ENCODE measurements at regions not wholly inside any gene's neighbourhood (a gene's known extent, or its start where the extent isn't known, plus 50 kb on each side); places are given as distances from the start of the nearest gene placed in this dataset.

DNA sequence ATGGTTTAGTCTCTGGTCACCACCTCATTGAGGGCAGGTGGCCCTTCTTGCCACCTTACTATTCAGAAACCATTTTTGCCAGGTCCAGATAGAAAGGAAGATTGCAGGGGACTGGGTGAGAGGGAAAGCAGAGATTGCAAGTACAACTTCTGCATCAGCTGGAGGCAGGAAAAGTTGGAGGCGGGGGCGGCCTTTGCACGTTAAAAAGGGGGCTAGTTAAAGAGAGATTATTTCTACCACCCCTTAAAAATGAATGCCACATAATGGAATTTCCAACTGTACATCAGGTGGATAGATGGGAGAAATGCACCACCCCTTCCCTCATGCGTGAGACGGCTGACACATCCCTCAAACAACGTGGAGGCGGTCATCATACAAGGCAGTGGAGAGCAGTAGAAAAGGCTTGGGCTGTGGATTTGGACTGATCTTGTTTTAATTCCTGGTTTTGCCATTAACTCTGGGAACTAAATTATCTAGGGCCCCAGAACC, 95.4 kb upstream of the CNKSR3 start:
- no peak overlapping the region for H3K27ac Mint-ChIP-seq

More for the DNA sequence above, 95.4 kb upstream of the CNKSR3 start:
- TF ChIP-seq, protein P1, sequence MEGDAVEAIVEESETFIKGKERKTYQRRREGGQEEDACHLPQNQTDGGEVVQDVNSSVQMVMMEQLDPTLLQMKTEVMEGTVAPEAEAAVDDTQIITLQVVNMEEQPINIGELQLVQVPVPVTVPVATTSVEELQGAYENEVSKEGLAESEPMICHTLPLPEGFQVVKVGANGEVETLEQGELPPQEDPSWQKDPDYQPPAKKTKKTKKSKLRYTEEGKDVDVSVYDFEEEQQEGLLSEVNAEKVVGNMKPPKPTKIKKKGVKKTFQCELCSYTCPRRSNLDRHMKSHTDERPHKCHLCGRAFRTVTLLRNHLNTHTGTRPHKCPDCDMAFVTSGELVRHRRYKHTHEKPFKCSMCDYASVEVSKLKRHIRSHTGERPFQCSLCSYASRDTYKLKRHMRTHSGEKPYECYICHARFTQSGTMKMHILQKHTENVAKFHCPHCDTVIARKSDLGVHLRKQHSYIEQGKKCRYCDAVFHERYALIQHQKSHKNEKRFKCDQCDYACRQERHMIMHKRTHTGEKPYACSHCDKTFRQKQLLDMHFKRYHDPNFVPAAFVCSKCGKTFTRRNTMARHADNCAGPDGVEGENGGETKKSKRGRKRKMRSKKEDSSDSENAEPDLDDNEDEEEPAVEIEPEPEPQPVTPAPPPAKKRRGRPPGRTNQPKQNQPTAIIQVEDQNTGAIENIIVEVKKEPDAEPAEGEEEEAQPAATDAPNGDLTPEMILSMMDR (conservative IDR thresholded peaks at IDR 0.05), result no peak
- no peaks in the 10 kb centered on the region for H4K20me1 ChIP-seq (ENCODE audit: control insufficient read depth, insufficient read depth, insufficient read length)
- H3K56ac ChIP-seq (ENCODE audit: insufficient read length, low read depth, low read length), result no peak overlapping the region
- H3K14ac ChIP-seq (ENCODE audit: insufficient read depth, low read length), result no peak overlapping the region
- no peak overlapping the region for H2AFZ ChIP-seq (ENCODE audit: low read length)
- Mint-ChIP-seq H3K27me3 (ENCODE audit: low read depth) (peaks cover 1% of the 10 kb centered on the region), H3K4me1 (peaks cover 12 to 14% of the 10 kb centered on the region in 2 experiments), H3K36me3 (ENCODE audit: insufficient read depth in 1 of 3, low read depth in 3 of 3) (no peaks in the 10 kb centered on the region), H3K4me3 (no peak overlapping the region), H3K9me3 (no peaks in the 10 kb centered on the region)
- no peak overlapping the region for H2BK15ac ChIP-seq (ENCODE audit: low read depth, low read length)
- no peak overlapping the region for H2BK12ac ChIP-seq (ENCODE audit: insufficient read length, low read depth, low read length)
- H2BK20ac ChIP-seq (ENCODE audit: low read depth, low read length, poor library complexity, severe bottlenecking), result no peak overlapping the region
- H2BK120ac ChIP-seq (ENCODE audit: low read depth, low read length, poor library complexity, severe bottlenecking), result no peak overlapping the region
- no peak overlapping the region for H3K23ac ChIP-seq (ENCODE audit: insufficient read length, low read depth, low read length)
- no peak overlapping the region for H3K18ac ChIP-seq (ENCODE audit: insufficient read length, low read depth, low read length)
- no peak overlapping the region for H4K5ac ChIP-seq (ENCODE audit: insufficient read length, low read depth, low read length)
- no peak overlapping the region for H4K91ac ChIP-seq (ENCODE audit: insufficient read length, low read depth, low read length)
- no peaks in the 10 kb centered on the region for H3K27me3 ChIP-seq (ENCODE audit: insufficient read depth, low read length)
- H4K8ac ChIP-seq (replicated peaks; ENCODE audit: insufficient read length, low read depth, low read length), result no peak overlapping the region
- WGBS (ENCODE audit: extremely low coverage, insufficient read length, low lambda C conversion rate), result no CpG with 5 or more reads among the region's 7 CpGs
- H3K23me2 ChIP-seq (ENCODE audit: insufficient read length, low read depth, low read length, poor library complexity, severe bottlenecking), result no peaks in the 10 kb centered on the region
- no peaks in the 10 kb centered on the region for H3K79me1 ChIP-seq (ENCODE audit: insufficient read depth, low read depth, low read length, poor library complexity, severe bottlenecking)
- no peaks in the 10 kb centered on the region for H3K79me2 ChIP-seq (ENCODE audit: insufficient read depth, low read length)
- H3K9me3 ChIP-seq (ENCODE audit: control insufficient read depth, low read depth, low read length), result no peaks in the 10 kb centered on the region
- H3K9ac ChIP-seq (ENCODE audit: extremely low read depth, insufficient read length, low read length), result no peak overlapping the region
- H3K4me2 ChIP-seq (ENCODE audit: insufficient read depth, insufficient read length, low read length), result no peak overlapping the region
- no peak overlapping the region for H3K4ac ChIP-seq (ENCODE audit: low read depth, low read length)
- H2AK5ac ChIP-seq (ENCODE audit: insufficient read length, low read length), result no peak overlapping the region
- DNase-seq, result no peak
- no peak overlapping the region for H3T11ph ChIP-seq (ENCODE audit: low read length)
- H3K4me1 ChIP-seq (ENCODE audit: insufficient read depth, low read length), result no peaks in the 10 kb centered on the region; the same call in 1 of the 2 replicates
- no peak overlapping the region for H2BK5ac ChIP-seq (ENCODE audit: insufficient read length, low read length)
- no peak overlapping the region for H3K27ac ChIP-seq (ENCODE audit: insufficient read length, low read depth, low read length)

Data from H9 (cell line).